ENCODE measurements at regions not wholly inside any gene's neighbourhood (a gene's known extent, or its start where the extent isn't known, plus 50 kb on each side); places are given as distances from the start of the nearest gene placed in this dataset.
"Not testable (repeated sequence)": the region's sequence is repeated elsewhere in the genome, so short reads cannot be mapped to it uniquely, and the experiment has no call there.

DNA sequence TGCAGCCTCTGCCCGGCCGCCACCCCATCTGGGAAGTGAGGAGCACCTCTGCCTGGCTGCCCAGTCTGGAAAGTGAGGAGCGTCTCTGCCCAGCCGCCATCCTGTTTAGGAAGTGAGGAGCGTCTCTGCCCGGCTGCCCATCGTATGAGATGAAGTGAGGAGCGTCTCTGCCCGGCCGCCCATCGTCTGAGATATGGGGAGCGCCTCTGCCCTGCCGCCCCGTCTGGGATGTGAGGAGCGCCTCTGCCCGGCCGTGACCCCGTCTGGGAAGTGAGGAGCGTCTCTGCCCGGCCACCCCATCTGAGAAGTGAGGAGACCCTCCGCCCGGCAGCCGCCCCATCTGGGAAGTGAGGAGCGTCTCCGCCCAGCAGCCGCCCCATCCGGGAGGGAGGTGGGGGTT is 1069.5 kb upstream of the EPHA6 start:
- not testable (repeated sequence) for H3K9ac ChIP-seq (ENCODE audit: low read length in 5 of 5); H3K4me3 ChIP-seq (ENCODE audit: low read depth in 1 of 5, low read length in 5 of 5); H3K9me3 ChIP-seq (ENCODE audit: control insufficient read depth in 5 of 5, low read length in 5 of 5); H3K27me3 ChIP-seq (ENCODE audit: control insufficient read depth in 5 of 5, insufficient read depth in 4 of 5, low read length in 5 of 5); H3K27ac ChIP-seq (ENCODE audit: low read depth, low read length); H3K4me1 ChIP-seq (ENCODE audit: control insufficient read depth in 5 of 5, insufficient read depth in 5 of 5, low read length in 5 of 5); H3K36me3 ChIP-seq (ENCODE audit: control insufficient read depth in 5 of 5, insufficient read depth in 5 of 5, low read length in 5 of 5)

DNA sequence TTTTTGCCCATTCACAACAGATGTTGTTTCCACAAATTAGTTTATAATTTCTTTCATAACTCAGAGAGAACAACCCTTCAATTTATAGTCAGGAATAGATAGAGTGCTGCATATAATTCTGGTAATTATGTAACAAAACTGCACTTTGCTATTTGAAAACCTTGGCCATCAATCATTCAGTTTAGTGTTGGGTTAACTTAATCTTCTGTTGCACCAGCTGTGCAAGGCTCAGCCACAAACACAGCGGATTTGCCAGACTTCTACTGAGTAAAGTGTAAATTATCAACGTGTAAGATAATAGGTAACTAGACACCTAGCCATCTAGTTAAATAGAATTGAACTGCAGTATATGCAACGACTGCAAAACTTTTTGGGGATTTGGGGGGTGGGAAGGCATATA is 1064.3 kb upstream of the EPHA6 start:
- Histone ChIP-seq H3K27me3 (ENCODE audit: control insufficient read depth in 5 of 5, insufficient read depth in 4 of 5, low read length in 5 of 5) (no peaks in the 10 kb centered on the region), H3K4me3 (ENCODE audit: low read depth in 1 of 5, low read length in 5 of 5) (no peak overlapping the region), H3K27ac (ENCODE audit: low read depth, low read length) (no peak overlapping the region), H3K36me3 (ENCODE audit: control insufficient read depth in 5 of 5, insufficient read depth in 5 of 5, low read length in 5 of 5) (no peaks in the 10 kb centered on the region), H3K9me3 (ENCODE audit: control insufficient read depth in 5 of 5, low read length in 5 of 5) (peaks cover 0 to 5% (median 0%) of the 10 kb centered on the region in 5 donors), H3K9ac (ENCODE audit: low read length in 5 of 5) (no peak overlapping the region), H3K4me1 (ENCODE audit: control insufficient read depth in 5 of 5, insufficient read depth in 5 of 5, low read length in 5 of 5) (no peaks in the 10 kb centered on the region)

DNA sequence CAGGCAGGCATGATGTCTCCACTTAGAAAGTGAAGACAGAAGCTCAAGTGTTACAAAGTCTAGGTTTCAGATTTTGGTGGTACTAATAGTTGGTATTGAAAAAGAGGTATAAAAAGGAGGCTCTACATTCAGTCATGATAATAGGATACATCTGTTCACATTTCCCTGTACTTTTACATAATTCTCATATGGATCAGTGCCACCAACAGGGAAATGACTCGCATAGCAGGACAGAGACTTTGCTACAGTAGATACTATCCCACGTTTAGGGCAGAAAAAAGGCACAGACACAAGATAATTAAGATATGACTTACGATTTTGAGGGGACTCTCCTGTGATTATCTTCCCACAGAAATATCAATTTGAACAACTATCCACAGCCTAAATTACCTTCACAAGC is 1062.9 kb upstream of the EPHA6 start:
- no peaks in the 10 kb centered on the region for H3K36me3 ChIP-seq (ENCODE audit: control insufficient read depth in 5 of 5, insufficient read depth in 5 of 5, low read length in 5 of 5)
- H3K9ac ChIP-seq (ENCODE audit: low read length in 5 of 5), result no peak overlapping the region
- H3K27me3 ChIP-seq (ENCODE audit: control insufficient read depth in 5 of 5, insufficient read depth in 4 of 5, low read length in 5 of 5), result no peaks in the 10 kb centered on the region
- H3K9me3 ChIP-seq (ENCODE audit: control insufficient read depth in 5 of 5, low read length in 5 of 5), result peaks cover 0 to 5% (median 0%) of the 10 kb centered on the region in 5 donors
- H3K27ac ChIP-seq (ENCODE audit: low read depth, low read length), result no peak overlapping the region
- no peaks in the 10 kb centered on the region for H3K4me1 ChIP-seq (ENCODE audit: control insufficient read depth in 5 of 5, insufficient read depth in 5 of 5, low read length in 5 of 5)
- H3K4me3 ChIP-seq (ENCODE audit: low read depth in 1 of 5, low read length in 5 of 5), result no peak overlapping the region

DNA sequence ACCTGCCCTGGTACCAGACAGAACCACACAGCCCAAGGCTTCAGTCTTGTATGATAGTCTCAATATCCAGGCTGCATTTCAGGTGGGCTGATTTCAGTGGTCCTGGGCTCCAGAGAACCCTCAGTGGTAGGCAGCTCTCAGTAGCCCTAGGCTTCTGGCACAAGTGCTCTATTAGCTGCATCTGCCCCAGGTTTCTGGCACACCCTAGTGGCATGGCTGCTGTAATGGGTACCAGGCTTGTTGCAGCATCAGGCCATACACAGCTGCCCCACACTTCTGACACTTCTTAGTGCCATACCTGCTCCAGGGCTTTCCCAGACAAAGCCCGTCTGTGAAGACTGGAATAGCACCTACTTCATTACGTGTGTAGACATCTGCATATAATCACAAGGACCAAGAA is 1062.2 kb upstream of the EPHA6 start:
- H3K27me3 ChIP-seq (ENCODE audit: control insufficient read depth in 5 of 5, insufficient read depth in 4 of 5, low read length in 5 of 5), result no peaks in the 10 kb centered on the region
- H3K4me1 ChIP-seq (ENCODE audit: control insufficient read depth in 5 of 5, insufficient read depth in 5 of 5, low read length in 5 of 5), result no peaks in the 10 kb centered on the region
- peaks cover 0 to 5% (median 0%) of the 10 kb centered on the region in 5 donors for H3K9me3 ChIP-seq (ENCODE audit: control insufficient read depth in 5 of 5, low read length in 5 of 5)
- no peak overlapping the region for H3K9ac ChIP-seq (ENCODE audit: low read length in 5 of 5)
- no peak overlapping the region for H3K4me3 ChIP-seq (ENCODE audit: low read depth in 1 of 5, low read length in 5 of 5)
- no peaks in the 10 kb centered on the region for H3K36me3 ChIP-seq (ENCODE audit: control insufficient read depth in 5 of 5, insufficient read depth in 5 of 5, low read length in 5 of 5)
- no peak overlapping the region for H3K27ac ChIP-seq (ENCODE audit: low read depth, low read length)

DNA sequence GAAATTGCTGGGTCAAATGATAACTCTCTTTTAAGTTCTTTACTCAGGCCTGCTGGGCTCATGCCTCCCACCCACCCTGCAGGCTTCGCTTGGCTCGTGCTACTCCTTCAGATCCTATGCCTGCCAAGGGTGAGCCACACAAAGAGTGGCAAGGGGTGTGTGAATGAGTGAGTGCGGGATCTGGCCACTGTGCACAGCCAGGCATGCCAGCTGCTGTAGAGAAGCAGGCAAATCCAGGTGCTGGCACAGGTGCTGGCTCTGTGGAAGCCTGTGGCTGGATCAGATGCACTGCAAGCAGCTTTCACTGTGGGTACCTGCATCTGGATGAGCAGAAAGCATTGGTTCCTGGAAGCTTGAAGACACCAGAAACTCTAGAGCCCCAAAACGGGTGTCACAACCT is 1055.7 kb upstream of the EPHA6 start:
- no peak overlapping the region for H3K9ac ChIP-seq (ENCODE audit: low read length in 5 of 5)
- no peaks in the 10 kb centered on the region for H3K4me1 ChIP-seq (ENCODE audit: control insufficient read depth in 5 of 5, insufficient read depth in 5 of 5, low read length in 5 of 5)
- no peaks in the 10 kb centered on the region for H3K27me3 ChIP-seq (ENCODE audit: control insufficient read depth in 5 of 5, insufficient read depth in 4 of 5, low read length in 5 of 5)
- H3K9me3 ChIP-seq (ENCODE audit: control insufficient read depth in 5 of 5, low read length in 5 of 5), result peaks cover 0 to 7% (median 0%) of the 10 kb centered on the region in 5 donors
- no peak overlapping the region for H3K27ac ChIP-seq (ENCODE audit: low read depth, low read length)
- no peaks in the 10 kb centered on the region for H3K36me3 ChIP-seq (ENCODE audit: control insufficient read depth in 5 of 5, insufficient read depth in 5 of 5, low read length in 5 of 5)
- H3K4me3 ChIP-seq (ENCODE audit: low read depth in 1 of 5, low read length in 5 of 5), result no peak overlapping the region

DNA sequence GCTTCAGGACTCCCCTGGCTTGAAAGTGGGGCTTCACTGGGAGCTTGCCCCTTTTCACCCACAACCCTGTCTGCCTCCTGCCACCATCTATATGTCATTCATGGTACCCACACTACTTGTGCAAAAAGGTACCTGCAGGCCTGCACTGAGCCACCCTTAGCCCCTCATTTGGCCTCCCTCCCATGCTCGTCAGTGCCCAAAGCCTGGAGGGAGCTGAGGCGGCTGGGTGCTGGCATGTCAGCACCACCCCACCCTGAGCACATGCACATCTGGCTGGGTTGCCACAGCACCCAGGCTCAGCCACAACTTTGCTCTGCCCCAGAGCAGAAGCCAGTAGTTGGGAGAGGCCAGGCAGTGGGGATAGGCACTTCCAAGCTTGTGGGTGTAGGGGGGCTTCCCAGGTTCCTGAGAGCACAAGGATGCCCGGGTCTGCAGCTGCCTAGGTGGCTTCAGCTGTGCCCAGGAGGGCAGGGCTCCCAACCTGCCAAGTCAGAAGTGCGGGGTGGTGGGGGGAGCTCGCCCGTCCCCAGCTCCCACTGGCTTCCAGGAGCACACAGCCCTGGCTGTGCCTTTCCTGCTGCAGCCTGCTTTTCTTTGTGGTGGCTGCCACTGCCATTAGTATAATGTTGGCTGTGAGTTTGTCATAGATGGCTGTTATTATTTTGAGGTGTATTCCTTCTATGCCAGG is 1054.6 kb upstream of the EPHA6 start:
- Histone ChIP-seq H3K36me3 (ENCODE audit: control insufficient read depth in 5 of 5, insufficient read depth in 5 of 5, low read length in 5 of 5) (no peaks in the 10 kb centered on the region), H3K4me3 (ENCODE audit: low read depth in 1 of 5, low read length in 5 of 5) (no peak overlapping the region), H3K9me3 (ENCODE audit: control insufficient read depth in 5 of 5, low read length in 5 of 5) (peaks cover 0 to 7% (median 0%) of the 10 kb centered on the region in 5 donors), H3K4me1 (ENCODE audit: control insufficient read depth in 5 of 5, insufficient read depth in 5 of 5, low read length in 5 of 5) (no peaks in the 10 kb centered on the region), H3K27me3 (ENCODE audit: control insufficient read depth in 5 of 5, insufficient read depth in 4 of 5, low read length in 5 of 5) (no peaks in the 10 kb centered on the region), H3K27ac (ENCODE audit: low read depth, low read length) (no peak overlapping the region), H3K9ac (ENCODE audit: low read length in 5 of 5) (no peak overlapping the region)

DNA sequence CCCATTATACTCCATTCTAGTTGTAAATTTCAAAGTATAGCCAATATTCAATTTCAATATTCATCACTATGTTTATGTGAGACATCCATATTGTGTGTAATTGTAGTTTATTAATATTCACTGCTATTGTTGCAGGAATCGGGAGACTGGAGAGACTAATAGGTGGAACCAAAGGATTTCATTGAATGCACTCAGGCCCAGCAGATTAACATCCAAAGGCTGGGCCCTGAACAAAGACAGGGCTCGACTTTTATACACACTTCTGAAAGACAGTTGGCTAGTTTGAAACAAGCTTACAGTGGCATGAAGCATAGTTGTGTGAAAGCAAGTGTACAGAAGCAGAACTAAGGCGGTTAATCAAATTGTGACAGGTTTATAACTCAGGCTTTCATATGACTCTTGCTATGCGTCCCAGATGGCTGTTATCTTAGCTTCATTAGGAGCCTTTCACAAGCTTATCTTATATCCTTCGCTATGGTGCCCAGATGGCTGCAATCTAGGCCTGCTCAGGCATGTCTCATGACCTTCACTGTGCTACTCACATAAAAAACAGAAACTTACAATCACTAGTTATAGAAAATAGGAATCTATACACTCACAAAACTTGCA is 1038.8 kb upstream of the EPHA6 start:
- Histone ChIP-seq H3K4me3 (ENCODE audit: low read depth in 1 of 5, low read length in 5 of 5) (peak overlapping the region in 1 of 5 donors; percentile 10), H3K27ac (ENCODE audit: low read depth, low read length) (no peak overlapping the region), H3K36me3 (ENCODE audit: control insufficient read depth in 5 of 5, insufficient read depth in 5 of 5, low read length in 5 of 5) (no peaks in the 10 kb centered on the region), H3K9me3 (ENCODE audit: control insufficient read depth in 5 of 5, low read length in 5 of 5) (peaks cover 0 to 13% (median 10%) of the 10 kb centered on the region in 5 donors), H3K9ac (ENCODE audit: low read length in 5 of 5) (no peak overlapping the region), H3K27me3 (ENCODE audit: control insufficient read depth in 5 of 5, insufficient read depth in 4 of 5, low read length in 5 of 5) (no peaks in the 10 kb centered on the region), H3K4me1 (ENCODE audit: control insufficient read depth in 5 of 5, insufficient read depth in 5 of 5, low read length in 5 of 5) (no peaks in the 10 kb centered on the region)

DNA sequence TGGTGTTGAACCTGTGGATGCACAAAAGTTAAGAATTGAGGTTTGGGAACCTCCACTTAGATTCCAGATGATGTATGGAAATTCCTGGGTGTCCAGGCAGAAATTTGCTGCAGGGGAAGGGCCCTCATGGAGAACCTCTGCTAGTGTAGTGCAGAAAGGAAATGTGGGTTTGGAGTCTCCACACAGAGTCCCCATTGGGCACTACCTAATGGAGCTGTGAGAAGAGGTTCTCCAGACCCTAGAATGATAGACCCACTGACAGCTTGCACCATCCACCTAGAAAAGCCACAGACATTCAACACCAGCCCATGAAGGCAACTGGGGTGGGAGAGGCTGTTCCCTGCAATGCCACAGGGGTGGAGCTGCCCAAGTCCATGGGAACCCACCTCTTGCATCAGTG is 1032.8 kb upstream of the EPHA6 start:
- H3K9ac ChIP-seq (ENCODE audit: low read length in 5 of 5), result no peak overlapping the region
- peaks cover 0 to 1% (median 0%) of the 10 kb centered on the region in 5 donors for H3K9me3 ChIP-seq (ENCODE audit: control insufficient read depth in 5 of 5, low read length in 5 of 5)
- H3K4me3 ChIP-seq (ENCODE audit: low read depth in 1 of 5, low read length in 5 of 5), result no peak overlapping the region
- no peak overlapping the region for H3K27ac ChIP-seq (ENCODE audit: low read depth, low read length)
- H3K36me3 ChIP-seq (ENCODE audit: control insufficient read depth in 5 of 5, insufficient read depth in 5 of 5, low read length in 5 of 5), result no peaks in the 10 kb centered on the region
- no peaks in the 10 kb centered on the region for H3K4me1 ChIP-seq (ENCODE audit: control insufficient read depth in 5 of 5, insufficient read depth in 5 of 5, low read length in 5 of 5)
- no peaks in the 10 kb centered on the region for H3K27me3 ChIP-seq (ENCODE audit: control insufficient read depth in 5 of 5, insufficient read depth in 4 of 5, low read length in 5 of 5)

DNA sequence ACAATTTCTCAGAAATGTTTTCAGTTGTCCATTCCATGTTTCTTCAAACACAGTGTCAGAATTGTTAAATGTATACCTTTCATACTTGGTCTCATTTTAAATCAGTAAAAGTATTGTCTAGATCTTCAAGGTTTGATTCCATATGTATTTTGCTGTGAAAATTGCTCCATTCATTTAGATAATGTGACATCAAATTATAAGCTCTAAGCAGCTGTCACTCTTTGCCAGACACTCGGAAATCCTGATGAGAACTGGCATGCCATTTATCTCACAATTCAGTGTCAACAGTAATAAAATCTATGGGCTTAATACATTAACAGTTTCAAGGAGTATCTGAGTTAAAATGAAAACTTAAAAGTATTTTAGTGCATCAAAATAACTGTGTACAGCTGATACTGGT is 1025.3 kb upstream of the EPHA6 start:
- Histone ChIP-seq H3K27me3 (ENCODE audit: control insufficient read depth in 5 of 5, insufficient read depth in 4 of 5, low read length in 5 of 5) (no peaks in the 10 kb centered on the region), H3K4me1 (ENCODE audit: control insufficient read depth in 5 of 5, insufficient read depth in 5 of 5, low read length in 5 of 5) (no peaks in the 10 kb centered on the region), H3K4me3 (ENCODE audit: low read depth in 1 of 5, low read length in 5 of 5) (no peak overlapping the region), H3K9ac (ENCODE audit: low read length in 5 of 5) (no peak overlapping the region), H3K36me3 (ENCODE audit: control insufficient read depth in 5 of 5, insufficient read depth in 5 of 5, low read length in 5 of 5) (no peaks in the 10 kb centered on the region), H3K9me3 (ENCODE audit: control insufficient read depth in 5 of 5, low read length in 5 of 5) (no peaks in the 10 kb centered on the region), H3K27ac (ENCODE audit: low read depth, low read length) (no peak overlapping the region)

DNA sequence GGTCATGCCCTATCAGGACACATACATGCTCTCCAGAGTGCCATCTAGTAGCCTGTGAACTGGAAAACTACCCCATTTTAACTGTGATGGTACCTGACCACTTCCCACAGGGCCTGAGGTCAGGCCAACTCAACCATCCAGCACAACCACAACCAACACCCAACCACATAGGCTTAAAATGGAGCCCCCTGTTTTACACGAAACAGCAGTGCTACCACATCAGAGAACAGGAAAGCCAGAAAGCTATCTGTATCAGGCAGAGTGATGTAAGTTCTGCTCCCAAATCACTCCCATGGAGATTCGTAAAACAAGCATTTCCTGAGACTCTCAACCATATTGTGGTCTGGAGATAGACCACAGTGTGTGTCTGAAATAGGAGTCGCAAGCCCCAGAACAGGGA is 1017.3 kb upstream of the EPHA6 start:
- H3K4me3 ChIP-seq (ENCODE audit: low read depth in 1 of 5, low read length in 5 of 5), result no peak overlapping the region
- H3K9me3 ChIP-seq (ENCODE audit: control insufficient read depth in 5 of 5, low read length in 5 of 5), result peaks cover 0 to 4% (median 0%) of the 10 kb centered on the region in 5 donors
- no peaks in the 10 kb centered on the region for H3K4me1 ChIP-seq (ENCODE audit: control insufficient read depth in 5 of 5, insufficient read depth in 5 of 5, low read length in 5 of 5)

More for the DNA sequence above, 1017.3 kb upstream of the EPHA6 start:
- Histone ChIP-seq H3K9ac (ENCODE audit: low read length in 5 of 5) (no peak overlapping the region), H3K27ac (ENCODE audit: low read depth, low read length) (no peak overlapping the region), H3K36me3 (ENCODE audit: control insufficient read depth in 5 of 5, insufficient read depth in 5 of 5, low read length in 5 of 5) (no peaks in the 10 kb centered on the region), H3K27me3 (ENCODE audit: control insufficient read depth in 5 of 5, insufficient read depth in 4 of 5, low read length in 5 of 5) (no peaks in the 10 kb centered on the region)

Data from subcutaneous abdominal adipose tissue (tissue), 5 donors.